ENCODE measurements at regions not wholly inside any gene's neighbourhood (a gene's known extent, or its start where the extent isn't known, plus 50 kb on each side); places are given as distances from the start of the nearest gene placed in this dataset.

DNA sequence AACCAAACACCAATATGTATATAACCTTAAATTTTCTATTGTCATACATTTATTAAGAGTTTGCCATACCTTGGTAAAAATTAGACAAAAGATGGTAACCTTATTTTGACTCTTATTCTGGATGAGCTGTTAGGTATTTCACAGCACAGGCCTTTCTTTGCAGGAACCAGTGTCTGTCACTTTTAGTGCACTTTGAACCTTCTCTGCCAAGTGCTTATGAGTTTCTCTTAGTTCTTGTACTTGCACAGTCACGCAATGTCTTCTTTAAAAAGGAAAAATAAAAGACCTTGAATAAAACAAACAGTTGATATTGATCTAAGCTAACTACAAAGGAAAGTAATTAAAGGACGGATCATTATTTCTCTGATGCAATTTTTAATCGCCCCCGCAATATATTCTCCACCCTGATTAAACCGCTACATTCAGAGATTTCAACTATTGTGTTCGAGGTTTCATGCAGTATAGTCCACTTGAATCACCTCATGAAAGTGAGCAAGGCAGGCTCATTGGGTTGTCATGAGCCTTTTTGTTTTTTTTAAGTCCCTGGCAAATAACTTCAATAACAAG, 534.5 kb downstream of the KLF5 start:
- no peaks in the 10 kb centered on the region for H3K36me3 ChIP-seq (ENCODE audit: insufficient read depth, low read length)
- no peak overlapping the region for H2AFZ ChIP-seq (ENCODE audit: low read length, unreplicated experiment)
- H3K79me2 ChIP-seq (ENCODE audit: control insufficient read depth, insufficient read depth, low read length, unreplicated experiment): no peaks in the 10 kb centered on the region
- no peak overlapping the region for H3K27ac ChIP-seq (ENCODE audit: low read depth, low read length)
- H3K4me1 ChIP-seq (ENCODE audit: control insufficient read depth, insufficient read depth, low read length, unreplicated experiment): peaks cover 9% of the 10 kb centered on the region
- no peak overlapping the region for H3K4me3 ChIP-seq (ENCODE audit: low read depth, low read length)
- no peaks in the 10 kb centered on the region for H3K27me3 ChIP-seq (ENCODE audit: insufficient read depth, low read length)

DNA sequence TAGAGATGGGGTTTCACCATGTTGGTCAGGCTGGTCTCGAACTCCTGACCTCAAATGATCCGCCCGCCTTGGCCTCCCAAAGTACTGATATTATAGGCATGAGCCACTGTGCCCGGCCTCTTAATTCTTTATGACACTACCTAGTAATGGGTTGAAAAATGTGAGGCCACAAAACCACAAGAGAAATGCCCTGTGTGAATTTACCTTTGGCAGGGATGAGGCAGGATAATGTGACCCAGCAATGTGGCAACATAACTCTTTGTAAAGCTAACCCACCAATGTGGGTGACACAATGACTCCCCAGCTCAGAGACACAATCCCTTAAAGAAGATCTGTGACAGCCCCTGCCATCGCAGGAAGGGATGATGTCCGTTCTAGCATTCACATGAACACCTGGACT, 533.1 kb downstream of the KLF5 start:
- no peak overlapping the region for H3K4me3 ChIP-seq (ENCODE audit: low read depth, low read length)
- H3K36me3 ChIP-seq (ENCODE audit: insufficient read depth, low read length): no peaks in the 10 kb centered on the region
- no peak overlapping the region for H3K27ac ChIP-seq (ENCODE audit: low read depth, low read length)
- H2AFZ ChIP-seq (ENCODE audit: low read length, unreplicated experiment): no peak overlapping the region
- H3K79me2 ChIP-seq (ENCODE audit: control insufficient read depth, insufficient read depth, low read length, unreplicated experiment): no peaks in the 10 kb centered on the region
- H3K4me1 ChIP-seq (ENCODE audit: control insufficient read depth, insufficient read depth, low read length, unreplicated experiment): no peaks in the 10 kb centered on the region
- no peaks in the 10 kb centered on the region for H3K27me3 ChIP-seq (ENCODE audit: insufficient read depth, low read length)

DNA sequence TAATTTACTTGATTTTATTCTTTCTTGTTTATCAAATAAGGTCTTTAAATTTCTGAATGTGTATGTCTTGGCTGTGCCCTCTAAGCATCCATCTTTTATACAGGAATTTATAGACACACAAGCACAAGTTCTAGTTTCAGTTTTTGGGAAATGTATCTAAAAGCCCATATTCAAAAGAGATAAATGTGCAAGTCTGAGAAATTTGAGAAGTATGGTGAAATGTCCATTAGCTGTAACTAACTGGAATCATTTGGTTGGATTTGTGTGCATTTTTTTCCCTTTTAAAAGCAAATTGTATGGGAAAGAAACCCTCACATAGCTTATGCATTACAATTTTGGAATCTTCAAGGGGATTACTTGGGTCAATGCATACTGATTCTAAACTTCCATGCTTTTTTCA, 532.0 kb downstream of the KLF5 start:
- Histone ChIP-seq H3K4me3 (ENCODE audit: low read depth, low read length) (no peak overlapping the region), H3K79me2 (ENCODE audit: control insufficient read depth, insufficient read depth, low read length, unreplicated experiment) (no peaks in the 10 kb centered on the region), H3K36me3 (ENCODE audit: insufficient read depth, low read length) (no peaks in the 10 kb centered on the region), H3K27me3 (ENCODE audit: insufficient read depth, low read length) (no peaks in the 10 kb centered on the region), H3K4me1 (ENCODE audit: control insufficient read depth, insufficient read depth, low read length, unreplicated experiment) (no peaks in the 10 kb centered on the region), H3K27ac (ENCODE audit: low read depth, low read length) (no peak overlapping the region), H2AFZ (ENCODE audit: low read length, unreplicated experiment) (no peak overlapping the region)

DNA sequence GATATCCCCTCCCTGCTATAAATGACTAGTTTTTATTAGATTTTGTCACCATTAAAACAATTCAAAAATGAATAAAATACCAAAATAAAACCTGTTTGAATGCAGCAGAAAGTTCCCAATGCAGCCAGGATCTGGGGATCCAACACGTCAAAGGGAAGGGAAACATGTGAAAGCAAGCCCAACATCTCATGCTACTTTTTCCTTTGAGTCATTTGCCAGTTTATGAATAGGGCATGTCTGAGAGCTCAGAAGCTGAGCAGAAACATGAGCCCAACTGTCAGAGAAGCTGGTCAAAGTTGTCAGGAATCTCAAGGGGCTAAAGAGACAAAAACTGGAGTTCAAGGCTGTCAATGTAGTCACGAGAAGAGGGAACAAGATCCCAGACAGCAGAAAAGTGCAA, 526.4 kb downstream of the KLF5 start:
- no peak overlapping the region for H3K4me3 ChIP-seq (ENCODE audit: low read depth, low read length)

DNA sequence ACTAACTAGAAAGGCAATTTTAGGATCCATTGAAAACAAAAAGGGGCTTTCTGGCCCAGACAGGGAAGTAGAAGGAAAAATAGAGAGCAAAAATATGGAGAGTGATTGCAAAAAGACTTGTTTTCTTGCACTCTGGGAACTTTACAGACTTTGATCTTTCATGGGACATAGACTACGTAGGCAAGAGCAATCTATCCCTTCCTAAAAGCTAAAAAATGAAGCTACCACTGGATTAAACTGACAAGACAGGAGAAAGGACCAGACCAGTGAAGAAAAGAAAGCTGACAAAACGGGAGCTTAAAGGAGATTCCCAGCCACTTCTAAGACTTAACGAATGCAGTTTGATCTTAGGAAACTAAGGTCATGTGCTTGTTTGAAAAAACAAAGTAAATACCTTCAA, 524.5 kb downstream of the KLF5 start:
- no peaks in the 10 kb centered on the region for H3K36me3 ChIP-seq (ENCODE audit: insufficient read depth, low read length)
- H3K27ac ChIP-seq (ENCODE audit: low read depth, low read length): no peak overlapping the region
- no peak overlapping the region for H2AFZ ChIP-seq (ENCODE audit: low read length, unreplicated experiment)
- peaks cover 3% of the 10 kb centered on the region for H3K4me1 ChIP-seq (ENCODE audit: control insufficient read depth, insufficient read depth, low read length, unreplicated experiment)
- H3K79me2 ChIP-seq (ENCODE audit: control insufficient read depth, insufficient read depth, low read length, unreplicated experiment): no peaks in the 10 kb centered on the region
- H3K4me3 ChIP-seq (ENCODE audit: low read depth, low read length): no peak overlapping the region
- no peaks in the 10 kb centered on the region for H3K27me3 ChIP-seq (ENCODE audit: insufficient read depth, low read length)

More for the DNA sequence above, 526.4 kb downstream of the KLF5 start:
- Histone ChIP-seq H3K27me3 (ENCODE audit: insufficient read depth, low read length) (no peaks in the 10 kb centered on the region), H3K4me1 (ENCODE audit: control insufficient read depth, insufficient read depth, low read length, unreplicated experiment) (no peaks in the 10 kb centered on the region), H3K79me2 (ENCODE audit: control insufficient read depth, insufficient read depth, low read length, unreplicated experiment) (no peaks in the 10 kb centered on the region), H3K27ac (ENCODE audit: low read depth, low read length) (no peak overlapping the region), H2AFZ (ENCODE audit: low read length, unreplicated experiment) (no peak overlapping the region), H3K36me3 (ENCODE audit: insufficient read depth, low read length) (no peaks in the 10 kb centered on the region)

DNA sequence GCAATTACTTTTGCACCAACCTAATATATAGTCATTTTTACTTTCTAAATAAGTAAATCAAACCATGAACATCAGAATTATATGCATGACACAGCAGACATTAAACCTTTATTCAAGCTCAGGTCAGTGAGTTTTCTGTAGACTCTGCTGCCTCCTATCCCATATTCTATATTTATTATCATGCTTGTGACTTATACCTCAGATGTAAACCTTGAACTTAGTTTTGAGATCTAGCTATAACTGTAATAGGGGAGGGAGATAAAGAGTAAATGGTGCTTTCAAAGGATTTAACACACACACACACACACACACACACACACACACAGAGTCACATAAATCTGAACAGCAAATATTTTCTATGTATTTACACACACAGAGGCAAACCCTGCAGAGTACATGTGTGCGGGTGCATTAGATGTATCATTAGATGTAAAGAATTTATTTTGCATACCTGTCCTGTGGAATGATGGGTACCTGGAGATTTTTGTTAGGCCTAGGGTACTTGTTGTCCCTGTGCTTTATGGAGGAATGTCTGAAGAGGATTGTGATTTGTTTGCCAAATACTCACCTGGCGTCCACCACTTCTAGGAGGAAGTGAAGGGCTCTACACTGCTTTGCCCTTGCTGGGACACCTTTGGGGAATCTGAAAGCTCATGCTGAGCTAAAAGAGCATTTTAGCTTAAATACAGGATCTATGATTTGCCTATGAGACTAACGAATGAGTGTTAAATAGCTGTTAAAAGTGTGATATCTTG, 521.9 kb downstream of the KLF5 start:
- Histone ChIP-seq H3K27me3 (ENCODE audit: insufficient read depth, low read length) (no peaks in the 10 kb centered on the region), H2AFZ (ENCODE audit: low read length, unreplicated experiment) (no peak overlapping the region), H3K36me3 (ENCODE audit: insufficient read depth, low read length) (no peaks in the 10 kb centered on the region), H3K4me3 (ENCODE audit: low read depth, low read length) (no peak overlapping the region), H3K27ac (ENCODE audit: low read depth, low read length) (no peak overlapping the region), H3K4me1 (ENCODE audit: control insufficient read depth, insufficient read depth, low read length, unreplicated experiment) (peaks cover 3% of the 10 kb centered on the region), H3K79me2 (ENCODE audit: control insufficient read depth, insufficient read depth, low read length, unreplicated experiment) (no peaks in the 10 kb centered on the region)

DNA sequence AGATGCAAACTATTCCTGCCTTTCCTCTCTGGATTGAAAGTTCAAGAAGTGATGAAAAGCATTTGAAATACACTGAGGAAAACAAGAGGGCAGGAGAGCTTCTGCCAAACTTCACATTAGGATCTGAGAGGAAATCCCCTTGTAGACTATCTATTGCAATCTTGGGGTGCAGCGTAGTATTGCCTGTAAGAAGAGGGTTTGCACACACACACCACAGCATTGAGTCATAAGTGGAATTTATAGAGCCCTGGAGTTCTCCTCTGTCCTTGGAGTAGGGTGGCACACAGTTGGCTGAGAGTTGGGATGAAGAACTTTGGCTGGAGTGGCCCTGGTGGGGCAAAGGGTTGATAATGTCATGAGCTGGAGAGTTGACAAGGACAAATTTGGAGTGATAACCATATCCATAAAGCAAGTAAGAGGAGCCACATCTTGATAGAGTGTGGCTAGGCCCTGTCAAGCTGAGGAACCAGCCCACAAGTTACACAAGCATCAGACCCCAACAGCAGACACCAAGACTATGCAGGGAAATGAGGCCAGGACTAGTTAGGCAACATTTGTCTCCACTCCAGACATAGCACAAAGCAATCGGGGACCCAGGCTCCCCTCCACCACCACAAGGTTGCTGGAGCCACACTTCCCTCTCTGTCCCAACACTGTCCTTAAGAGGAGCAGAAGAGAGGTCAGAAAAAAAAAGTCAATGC, 520.9 kb downstream of the KLF5 start:
- no peak overlapping the region for H2AFZ ChIP-seq (ENCODE audit: low read length, unreplicated experiment)
- no peaks in the 10 kb centered on the region for H3K27me3 ChIP-seq (ENCODE audit: insufficient read depth, low read length)
- H3K4me3 ChIP-seq (ENCODE audit: low read depth, low read length): no peak overlapping the region
- H3K4me1 ChIP-seq (ENCODE audit: control insufficient read depth, insufficient read depth, low read length, unreplicated experiment): peaks cover 3% of the 10 kb centered on the region
- H3K79me2 ChIP-seq (ENCODE audit: control insufficient read depth, insufficient read depth, low read length, unreplicated experiment): no peaks in the 10 kb centered on the region
- H3K36me3 ChIP-seq (ENCODE audit: insufficient read depth, low read length): no peaks in the 10 kb centered on the region
- H3K27ac ChIP-seq (ENCODE audit: low read depth, low read length): no peak overlapping the region

DNA sequence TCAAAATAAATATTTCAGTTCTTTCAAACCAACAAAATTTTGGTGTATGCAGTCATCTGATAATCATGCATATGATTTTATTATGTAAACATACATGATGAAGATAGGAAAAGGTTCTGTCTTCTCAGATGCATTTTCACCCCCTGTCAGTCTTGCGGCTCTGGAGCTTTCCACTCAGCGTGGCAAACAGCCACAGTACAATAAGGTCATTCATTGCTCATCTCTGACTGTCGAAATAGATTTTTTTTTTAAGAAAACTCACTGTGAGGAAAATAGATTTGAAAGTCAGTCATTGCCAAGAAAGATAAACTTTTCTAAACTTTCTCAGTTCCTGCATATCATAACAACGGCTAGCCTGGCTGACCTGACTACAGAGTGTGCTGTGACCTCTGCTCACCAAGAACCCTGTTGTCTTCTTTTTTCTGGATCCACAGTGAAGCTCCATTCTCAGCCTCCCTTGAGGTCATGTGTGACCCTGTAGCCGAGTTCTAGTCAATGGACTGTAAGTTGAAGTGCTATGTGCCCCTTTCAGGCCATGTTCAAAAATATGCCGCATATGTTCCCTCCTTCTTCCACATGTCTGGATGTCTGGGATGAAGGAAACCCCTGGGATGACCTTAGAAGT, 519.6 kb downstream of the KLF5 start:
- Histone ChIP-seq H3K27me3 (ENCODE audit: insufficient read depth, low read length) (no peaks in the 10 kb centered on the region), H2AFZ (ENCODE audit: low read length, unreplicated experiment) (no peak overlapping the region), H3K4me1 (ENCODE audit: control insufficient read depth, insufficient read depth, low read length, unreplicated experiment) (peaks cover 3% of the 10 kb centered on the region), H3K36me3 (ENCODE audit: insufficient read depth, low read length) (no peaks in the 10 kb centered on the region), H3K27ac (ENCODE audit: low read depth, low read length) (no peak overlapping the region), H3K79me2 (ENCODE audit: control insufficient read depth, insufficient read depth, low read length, unreplicated experiment) (no peaks in the 10 kb centered on the region), H3K4me3 (ENCODE audit: low read depth, low read length) (no peak overlapping the region)

DNA sequence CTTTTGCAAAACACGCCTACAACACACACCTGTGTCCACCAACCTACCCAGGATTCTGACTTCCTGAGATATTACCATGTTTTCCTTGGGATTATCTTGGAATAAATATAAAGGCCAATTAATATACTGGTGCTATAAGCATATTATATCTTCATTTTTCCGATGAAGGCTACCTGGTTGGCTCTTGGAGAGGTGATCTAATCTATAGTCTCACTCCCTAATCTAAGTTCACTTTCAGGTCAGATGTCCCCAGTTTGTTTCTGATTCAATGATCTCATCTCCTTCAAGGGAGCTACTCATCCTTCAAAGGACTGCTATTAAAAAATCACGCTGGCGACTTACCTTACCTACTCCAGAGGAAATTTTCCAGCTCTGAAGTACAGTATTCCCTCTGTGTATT, 517.5 kb downstream of the KLF5 start:
- no peak overlapping the region for H3K27ac ChIP-seq (ENCODE audit: low read depth, low read length)
- no peak overlapping the region for H3K4me3 ChIP-seq (ENCODE audit: low read depth, low read length)

DNA sequence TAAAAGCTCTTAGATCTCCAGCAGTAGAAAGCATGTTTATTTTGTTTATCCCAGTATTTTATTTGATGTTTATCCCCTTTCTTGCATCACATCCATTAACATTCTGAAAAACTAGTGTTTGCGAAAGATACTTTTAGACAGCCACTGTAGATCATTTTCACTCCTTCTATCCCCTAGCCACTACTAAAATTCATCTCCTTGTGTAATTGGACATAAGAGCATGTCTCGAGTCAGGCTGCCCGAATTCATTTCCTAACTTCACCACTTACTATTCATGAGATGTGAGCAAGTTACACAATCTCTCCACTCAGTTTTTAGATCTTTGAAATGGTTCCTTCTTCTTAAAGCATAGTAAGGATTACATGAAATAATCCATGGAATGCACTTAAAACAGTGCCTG, 514.0 kb downstream of the KLF5 start:
- Histone ChIP-seq H3K27me3 (ENCODE audit: insufficient read depth, low read length) (no peaks in the 10 kb centered on the region), H3K4me3 (ENCODE audit: low read depth, low read length) (no peak overlapping the region), H2AFZ (ENCODE audit: low read length, unreplicated experiment) (no peak overlapping the region), H3K4me1 (ENCODE audit: control insufficient read depth, insufficient read depth, low read length, unreplicated experiment) (no peaks in the 10 kb centered on the region), H3K27ac (ENCODE audit: low read depth, low read length) (no peak overlapping the region), H3K36me3 (ENCODE audit: insufficient read depth, low read length) (no peaks in the 10 kb centered on the region), H3K79me2 (ENCODE audit: control insufficient read depth, insufficient read depth, low read length, unreplicated experiment) (no peaks in the 10 kb centered on the region)

More for the DNA sequence above, 517.5 kb downstream of the KLF5 start:
- H2AFZ ChIP-seq (ENCODE audit: low read length, unreplicated experiment): no peak overlapping the region
- H3K79me2 ChIP-seq (ENCODE audit: control insufficient read depth, insufficient read depth, low read length, unreplicated experiment): no peaks in the 10 kb centered on the region
- peaks cover 3% of the 10 kb centered on the region for H3K4me1 ChIP-seq (ENCODE audit: control insufficient read depth, insufficient read depth, low read length, unreplicated experiment)
- no peaks in the 10 kb centered on the region for H3K27me3 ChIP-seq (ENCODE audit: insufficient read depth, low read length)
- H3K36me3 ChIP-seq (ENCODE audit: insufficient read depth, low read length): no peaks in the 10 kb centered on the region
